ENCODE measurements at regions not wholly inside any gene's neighbourhood (a gene's known extent, or its start where the extent isn't known, plus 50 kb on each side); places are given as distances from the start of the nearest gene placed in this dataset.

GRCh38 chr9:92242260-92243136 lies 51.0 kb downstream of the IARS1 start:
- H3K27ac ChIP-seq (ENCODE audit: low read depth in 1 of 2, low read length in 1 of 2) = no peak overlapping the region
- 86% methylated on average over 7 of the region's 7 CpGs for WGBS
- H3K9me3 ChIP-seq (ENCODE audit: control insufficient read depth in 2 of 2, insufficient read depth in 1 of 2, low read length in 1 of 2) = no peaks in the 10 kb centered on the region
- no peaks in the 10 kb centered on the region for H3K27me3 ChIP-seq (ENCODE audit: control insufficient read depth in 2 of 2, insufficient read depth in 1 of 2, low read length in 1 of 2)
- no peak for DNase-seq (ENCODE audit: low read depth in 6 of 9, low spot score in 9 of 9)
- H3K4me1 ChIP-seq (ENCODE audit: control insufficient read depth in 2 of 2, insufficient read depth in 2 of 2, low read length in 2 of 2) = no peaks in the 10 kb centered on the region
- peaks cover 65 to 90% of the 10 kb centered on the region in 2 donors for H3K36me3 ChIP-seq (ENCODE audit: control insufficient read depth in 2 of 2, insufficient read depth in 2 of 2, low read length in 1 of 2)
- no peak overlapping the region for H3K4me3 ChIP-seq (ENCODE audit: low read length in 2 of 2)

GRCh38 chr9:92236915-92237314 lies 56.6 kb downstream of the IARS1 start:
- WGBS = over 99% methylated on average over 3 of the region's 3 CpGs
- H3K4me1 ChIP-seq (ENCODE audit: control insufficient read depth in 2 of 2, insufficient read depth in 2 of 2, low read length in 2 of 2) = no peaks in the 10 kb centered on the region
- DNase-seq (ENCODE audit: low read depth in 6 of 9, low spot score in 9 of 9) = no peak
- peaks cover 23 to 48% of the 10 kb centered on the region in 2 donors for H3K36me3 ChIP-seq (ENCODE audit: control insufficient read depth in 2 of 2, insufficient read depth in 2 of 2, low read length in 1 of 2)
- H3K9me3 ChIP-seq (ENCODE audit: control insufficient read depth in 2 of 2, insufficient read depth in 1 of 2, low read length in 1 of 2) = no peaks in the 10 kb centered on the region
- H3K27ac ChIP-seq (ENCODE audit: low read depth in 1 of 2, low read length in 1 of 2) = no peak overlapping the region
- H3K27me3 ChIP-seq (ENCODE audit: control insufficient read depth in 2 of 2, insufficient read depth in 1 of 2, low read length in 1 of 2) = no peaks in the 10 kb centered on the region
- H3K4me3 ChIP-seq (ENCODE audit: low read length in 2 of 2) = no peak overlapping the region

GRCh38 chr9:92236465-92236864 lies 57.0 kb downstream of the IARS1 start:
- Histone ChIP-seq H3K4me3 (ENCODE audit: low read length in 2 of 2) (no peak overlapping the region), H3K27me3 (ENCODE audit: control insufficient read depth in 2 of 2, insufficient read depth in 1 of 2, low read length in 1 of 2) (no peaks in the 10 kb centered on the region), H3K9me3 (ENCODE audit: control insufficient read depth in 2 of 2, insufficient read depth in 1 of 2, low read length in 1 of 2) (no peaks in the 10 kb centered on the region), H3K36me3 (ENCODE audit: control insufficient read depth in 2 of 2, insufficient read depth in 2 of 2, low read length in 1 of 2) (peaks cover 23 to 44% of the 10 kb centered on the region in 2 donors), H3K27ac (ENCODE audit: low read depth in 1 of 2, low read length in 1 of 2) (no peak overlapping the region), H3K4me1 (ENCODE audit: control insufficient read depth in 2 of 2, insufficient read depth in 2 of 2, low read length in 2 of 2) (no peaks in the 10 kb centered on the region)
- 99% methylated on average over 4 of the region's 4 CpGs for WGBS
- DNase-seq (ENCODE audit: low read depth in 6 of 9, low spot score in 9 of 9) = no peak

GRCh38 chr9:92234514-92234913 lies 59.0 kb downstream of the IARS1 start:
- no peaks in the 10 kb centered on the region for H3K4me1 ChIP-seq (ENCODE audit: control insufficient read depth in 2 of 2, insufficient read depth in 2 of 2, low read length in 2 of 2)
- DNase-seq (ENCODE audit: low read depth in 6 of 9, low spot score in 9 of 9) = no peak
- no peaks in the 10 kb centered on the region for H3K27me3 ChIP-seq (ENCODE audit: control insufficient read depth in 2 of 2, insufficient read depth in 1 of 2, low read length in 1 of 2)
- H3K9me3 ChIP-seq (ENCODE audit: control insufficient read depth in 2 of 2, insufficient read depth in 1 of 2, low read length in 1 of 2) = no peaks in the 10 kb centered on the region
- peaks cover 17 to 27% of the 10 kb centered on the region in 2 donors for H3K36me3 ChIP-seq (ENCODE audit: control insufficient read depth in 2 of 2, insufficient read depth in 2 of 2, low read length in 1 of 2)
- H3K4me3 ChIP-seq (ENCODE audit: low read length in 2 of 2) = no peak overlapping the region
- 98% methylated on average over 5 of the region's 5 CpGs for WGBS
- no peak overlapping the region for H3K27ac ChIP-seq (ENCODE audit: low read depth in 1 of 2, low read length in 1 of 2)

GRCh38 chr9:92232190-92232589 lies 61.3 kb downstream of the IARS1 start:
- H3K27ac ChIP-seq (ENCODE audit: low read depth in 1 of 2, low read length in 1 of 2) = no peak overlapping the region
- no peaks in the 10 kb centered on the region for H3K9me3 ChIP-seq (ENCODE audit: control insufficient read depth in 2 of 2, insufficient read depth in 1 of 2, low read length in 1 of 2)
- DNase-seq (ENCODE audit: low read depth in 6 of 9, low spot score in 9 of 9) = no peak
- no peak overlapping the region for H3K4me3 ChIP-seq (ENCODE audit: low read length in 2 of 2)
- H3K27me3 ChIP-seq (ENCODE audit: control insufficient read depth in 2 of 2, insufficient read depth in 1 of 2, low read length in 1 of 2) = no peaks in the 10 kb centered on the region
- no peaks in the 10 kb centered on the region for H3K4me1 ChIP-seq (ENCODE audit: control insufficient read depth in 2 of 2, insufficient read depth in 2 of 2, low read length in 2 of 2)
- H3K36me3 ChIP-seq (ENCODE audit: control insufficient read depth in 2 of 2, insufficient read depth in 2 of 2, low read length in 1 of 2) = peaks cover 24 to 25% of the 10 kb centered on the region in 2 donors
- 97% methylated on average over 1 of the region's 1 CpG for WGBS

GRCh38 chr9:92228628-92229027 lies 64.9 kb downstream of the IARS1 start:
- no peak for DNase-seq (ENCODE audit: low read depth in 6 of 9, low spot score in 9 of 9)
- H3K4me3 ChIP-seq (ENCODE audit: low read length in 2 of 2) = no peak overlapping the region
- H3K4me1 ChIP-seq (ENCODE audit: control insufficient read depth in 2 of 2, insufficient read depth in 2 of 2, low read length in 2 of 2) = no peaks in the 10 kb centered on the region
- no peaks in the 10 kb centered on the region for H3K9me3 ChIP-seq (ENCODE audit: control insufficient read depth in 2 of 2, insufficient read depth in 1 of 2, low read length in 1 of 2)
- over 99% methylated on average over 2 of the region's 2 CpGs for WGBS
- H3K36me3 ChIP-seq (ENCODE audit: control insufficient read depth in 2 of 2, insufficient read depth in 2 of 2, low read length in 1 of 2) = peaks cover 28 to 39% of the 10 kb centered on the region in 2 donors
- no peak overlapping the region for H3K27ac ChIP-seq (ENCODE audit: low read depth in 1 of 2, low read length in 1 of 2)
- no peaks in the 10 kb centered on the region for H3K27me3 ChIP-seq (ENCODE audit: control insufficient read depth in 2 of 2, insufficient read depth in 1 of 2, low read length in 1 of 2)

- no peak overlapping the region for H3K4me3 ChIP-seq (ENCODE audit: low read length in 2 of 2)
- no peaks in the 10 kb centered on the region for H3K4me1 ChIP-seq (ENCODE audit: control insufficient read depth in 2 of 2, insufficient read depth in 2 of 2, low read length in 2 of 2)
- no peak for DNase-seq (ENCODE audit: low read depth in 6 of 9, low spot score in 9 of 9)
- H3K36me3 ChIP-seq (ENCODE audit: control insufficient read depth in 2 of 2, insufficient read depth in 2 of 2, low read length in 1 of 2) = peaks cover 43 to 59% of the 10 kb centered on the region in 2 donors
- H3K9me3 ChIP-seq (ENCODE audit: control insufficient read depth in 2 of 2, insufficient read depth in 1 of 2, low read length in 1 of 2) = no peaks in the 10 kb centered on the region
- H3K27me3 ChIP-seq (ENCODE audit: control insufficient read depth in 2 of 2, insufficient read depth in 1 of 2, low read length in 1 of 2) = no peaks in the 10 kb centered on the region
- no peak overlapping the region for H3K27ac ChIP-seq (ENCODE audit: low read depth in 1 of 2, low read length in 1 of 2)
- WGBS = 95% methylated on average over 4 of the region's 4 CpGs
Observed at GRCh38 chr9:92224177-92224576, 69.3 kb downstream of the IARS1 start.

- Histone ChIP-seq H3K36me3 (ENCODE audit: control insufficient read depth in 2 of 2, insufficient read depth in 2 of 2, low read length in 1 of 2) (peaks cover 41 to 55% of the 10 kb centered on the region in 2 donors), H3K27ac (ENCODE audit: low read depth in 1 of 2, low read length in 1 of 2) (no peak overlapping the region), H3K4me1 (ENCODE audit: control insufficient read depth in 2 of 2, insufficient read depth in 2 of 2, low read length in 2 of 2) (no peaks in the 10 kb centered on the region), H3K9me3 (ENCODE audit: control insufficient read depth in 2 of 2, insufficient read depth in 1 of 2, low read length in 1 of 2) (no peaks in the 10 kb centered on the region), H3K27me3 (ENCODE audit: control insufficient read depth in 2 of 2, insufficient read depth in 1 of 2, low read length in 1 of 2) (no peaks in the 10 kb centered on the region), H3K4me3 (ENCODE audit: low read length in 2 of 2) (no peak overlapping the region)
- 94% methylated on average over 2 of the region's 2 CpGs for WGBS
- DNase-seq (ENCODE audit: low read depth in 6 of 9, low spot score in 9 of 9) = no peak
Observed at GRCh38 chr9:92223758-92224157, 69.7 kb downstream of the IARS1 start.

- H3K4me1 ChIP-seq (ENCODE audit: control insufficient read depth in 2 of 2, insufficient read depth in 2 of 2, low read length in 2 of 2) = no peaks in the 10 kb centered on the region
- DNase-seq (ENCODE audit: low read depth in 6 of 9, low spot score in 9 of 9) = no peak
- no peak overlapping the region for H3K4me3 ChIP-seq (ENCODE audit: low read length in 2 of 2)
- WGBS = 97% methylated on average over 7 of the region's 7 CpGs
- H3K27me3 ChIP-seq (ENCODE audit: control insufficient read depth in 2 of 2, insufficient read depth in 1 of 2, low read length in 1 of 2) = no peaks in the 10 kb centered on the region
- H3K27ac ChIP-seq (ENCODE audit: low read depth in 1 of 2, low read length in 1 of 2) = no peak overlapping the region
- peaks cover 23 to 46% of the 10 kb centered on the region in 2 donors for H3K36me3 ChIP-seq (ENCODE audit: control insufficient read depth in 2 of 2, insufficient read depth in 2 of 2, low read length in 1 of 2)
- H3K9me3 ChIP-seq (ENCODE audit: control insufficient read depth in 2 of 2, insufficient read depth in 1 of 2, low read length in 1 of 2) = no peaks in the 10 kb centered on the region
Observed at GRCh38 chr9:92208693-92209524, 84.6 kb downstream of the IARS1 start.

All from thymus (tissue), 11 donors.